Pancreas (tissue), 10 donors: ENCODE measurements at regions not wholly inside any gene's neighbourhood (a gene's known extent, or its start where the extent isn't known, plus 50 kb on each side); places are given as distances from the start of the nearest gene placed in this dataset.

Source experiments
- ATAC-seq, 4 donors: fragments of 200-7000 bp; cut with Tn5 transposase; one replicate each; pipeline versions ENCODE4 v1.8.0 to v1.9.1; 2020; ENCODE audit warnings: mild to moderate bottlenecking in 4 of 4, moderate library complexity in 4 of 4
- DNase-seq, 6 donors: peaks; one replicate each; pipeline ENCODE4 v3.0.0-alpha.2; 2020
- FAIRE-seq: peaks from 2 replicates; lab custom pipeline; 2012; peaks lifted over from hg19 to GRCh38; lab: Jason Lieb, UNC
- H3K27ac ChIP-seq, 4 donors: fragments of 200-600 bp; sonication (generic); 1 replicate in 3 of 4; 2 replicates in 1 of 4; pipeline versions ENCODE4 v1.5.0 to v1.8.0; 2020
- H3K27me3 ChIP-seq, 4 donors: fragments of 200-600 bp; one replicate each; pipeline ENCODE4 v1.8.0; 2021
- H3K36me3 ChIP-seq, 3 donors: fragments of 200-600 bp; sonication (generic) in 1 of 3; one replicate each; pipeline versions ENCODE4 v1.5.0 to v1.8.0; 2020 to 2021
- H3K4me1 ChIP-seq, 3 donors: fragments of 200-600 bp; one replicate each; pipeline ENCODE4 v1.8.0; 2021
- H3K4me3 ChIP-seq, 4 donors: fragments of 200-600 bp; sonication (generic) in 2 of 4; one replicate each; pipeline versions ENCODE4 v1.5.0 to v1.8.0; 2020 to 2021
- H3K9me3 ChIP-seq, 4 donors: fragments of 200-600 bp; one replicate each; pipeline ENCODE4 v1.8.0; 2021
- CTCF ChIP-seq, 4 donors: fragments of 200-600 bp; sonication (generic) in 3 of 4; IDR thresholded peaks; one replicate each; pipeline versions ENCODE4 v1.5.0 to v1.8.0; 2021; ENCODE audit warnings: antibody characterized with exemption in 4 of 4
- WGBS, 2 donors: extraction: QIAGEN DNeasy Blood & Tissue Kit; methylation state at CpG; one replicate each; pipeline ENCODE4 v1.1.7; 2013; 5-methylcytosine and 5-hydroxymethylcytosine counted together
- intact Hi-C, 3 donors: fragments of 100-400 bp; cut with DNase I; formaldehyde crosslinking; loops; one replicate each; pipeline versions ENCODE4 v1.11.1 to v1.14.2; 2022
- donor health status: healthy with polysubstance abuse.
- donor health status: DM: no; HTN: no; CAD: no; lungs with moderate emphysema.
- donor health status: DM: no; HTN: no; CAD: no.
- donor health status: control.
- donor health status: control.
- donor health status: Bipolar disorder and iron deficiency.
- donor health status: DM: yes; HTN: yes; CAD: no.
- donor health status: DM: no; HTN: no; CAD: no.
- donor health status: DM: no; HTN: no; CAD: no.
- donor health status: DM: yes; HTN: yes; CAD: no.

- Histone ChIP-seq H3K4me3 (no peak overlapping the region), H3K27me3 (peaks cover 0 to 3% (median 0%) of the 10 kb centered on the region in 4 donors), H3K9me3 (no peaks in the 10 kb centered on the region), H3K27ac (no peak overlapping the region), H3K36me3 (no peaks in the 10 kb centered on the region), H3K4me1 (no peaks in the 10 kb centered on the region)
- no peak for DNase-seq
- TF ChIP-seq CTCF (IDR thresholded peaks at IDR 0.05): no peak
- no peak for ATAC-seq
- whole genome bisulfite sequencing, 2 donors: 37 to 42% methylated on average over 3 of the region's 3 CpGs
- FAIRE-seq: no peak
- intact Hi-C loops: no loop called here
Observed at GRCh38 chr16:25627641-25628040, 64.1 kb upstream of the HS3ST4 start.

DNA sequence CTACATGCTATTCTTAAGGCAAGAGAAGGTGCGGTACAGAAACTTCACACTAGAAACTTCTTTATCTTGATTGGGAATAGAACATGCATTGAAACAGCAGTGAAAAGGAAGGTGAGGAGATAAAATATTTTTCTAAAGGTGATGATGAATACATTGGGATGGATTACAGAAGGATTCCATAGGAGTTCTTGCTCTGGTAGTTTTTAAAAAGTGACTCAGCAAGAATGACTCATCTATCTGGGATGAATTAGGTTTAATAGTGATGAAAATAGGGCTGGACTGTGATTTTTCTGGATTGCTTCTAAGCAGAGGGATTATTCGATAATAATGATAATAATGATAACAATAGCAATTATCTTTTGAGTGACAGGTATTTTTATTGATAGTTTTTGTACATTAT lies 65.6 kb upstream of the HS3ST4 start:
- no peaks in the 10 kb centered on the region for H3K4me1 ChIP-seq
- intact Hi-C loops: no loop called here
- no peak for TF ChIP-seq CTCF (IDR thresholded peaks at IDR 0.05)
- 66 to 74% methylated on average over 2 of the region's 2 CpGs for WGBS, 2 donors
- no peak overlapping the region for H3K27ac ChIP-seq
- no peaks in the 10 kb centered on the region for H3K27me3 ChIP-seq
- H3K4me3 ChIP-seq: no peak overlapping the region
- no peaks in the 10 kb centered on the region for H3K36me3 ChIP-seq
- no peaks in the 10 kb centered on the region for H3K9me3 ChIP-seq
- DNase-seq: no peak
- no peak for ATAC-seq
- no peak for FAIRE-seq

DNA sequence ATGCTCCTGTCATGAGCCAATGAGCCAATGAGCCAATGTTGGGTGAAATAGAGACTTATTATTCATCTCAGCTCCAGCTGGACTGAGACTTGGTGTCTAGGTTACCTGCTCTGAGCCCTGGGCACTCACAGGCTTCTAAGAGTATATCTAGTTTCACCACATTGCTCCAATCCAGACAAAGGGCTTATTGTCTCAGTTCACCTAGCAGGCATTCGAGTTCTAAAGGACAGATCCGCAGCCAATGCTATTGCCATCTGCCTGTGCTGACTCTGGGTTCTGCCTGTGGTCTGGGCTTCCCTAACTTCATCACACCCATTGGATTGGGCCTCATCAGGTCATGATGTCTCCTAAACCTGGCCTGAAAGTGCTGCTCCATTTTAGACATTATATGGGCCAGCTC lies 66.1 kb upstream of the HS3ST4 start:
- H3K9me3 ChIP-seq: no peaks in the 10 kb centered on the region
- FAIRE-seq: no peak

DNA sequence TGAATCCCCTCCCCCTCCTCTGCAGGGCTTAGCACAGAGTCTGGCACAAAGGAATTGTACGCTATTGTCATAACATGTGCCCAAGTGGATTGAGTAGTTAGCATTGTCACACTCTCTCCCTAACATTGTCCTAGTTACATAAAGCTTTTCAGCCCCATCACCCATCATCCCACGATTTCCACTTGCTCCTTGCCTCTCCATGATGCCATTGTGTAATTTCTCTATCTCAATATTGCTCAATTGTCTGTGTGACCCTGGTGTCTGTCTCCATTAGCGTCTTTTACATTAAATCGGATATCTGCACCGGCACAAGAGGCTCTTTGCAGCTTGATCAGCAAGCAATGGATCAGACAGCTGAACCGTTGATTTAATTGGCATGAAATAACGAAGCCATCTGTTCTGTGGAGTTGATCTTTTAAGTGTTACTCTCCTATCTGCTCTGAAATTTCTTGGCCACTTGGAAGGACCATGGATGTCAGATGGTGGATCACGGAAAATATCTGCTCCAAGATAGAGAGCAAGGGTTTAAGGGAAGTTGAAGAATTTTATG lies 77.0 kb upstream of the HS3ST4 start:
- no peak overlapping the region for H3K27ac ChIP-seq
- no peaks in the 10 kb centered on the region for H3K27me3 ChIP-seq
- ATAC-seq (no peak), DNase-seq (no peak), FAIRE-seq (no peak)
- no peaks in the 10 kb centered on the region for H3K36me3 ChIP-seq
- H3K9me3 ChIP-seq: no peaks in the 10 kb centered on the region
- TF ChIP-seq CTCF (IDR thresholded peaks at IDR 0.05): no peak
- no peaks in the 10 kb centered on the region for H3K4me1 ChIP-seq
- H3K4me3 ChIP-seq: no peak overlapping the region
- WGBS, 2 donors: 61 to 70% methylated on average over 8 of the region's 8 CpGs
- intact Hi-C loops: no loop called here

More for the DNA sequence above, 66.1 kb upstream of the HS3ST4 start:
- intact Hi-C loops: no loop called here
- no peak for ATAC-seq
- no peaks in the 10 kb centered on the region for H3K36me3 ChIP-seq
- H3K4me1 ChIP-seq: no peaks in the 10 kb centered on the region
- no peak for DNase-seq
- WGBS, 2 donors: 19 to 22% methylated on average over 2 of the region's 2 CpGs
- no peak for TF ChIP-seq CTCF (IDR thresholded peaks at IDR 0.05)
- H3K27me3 ChIP-seq: no peaks in the 10 kb centered on the region
- no peak overlapping the region for H3K27ac ChIP-seq
- H3K4me3 ChIP-seq: no peak overlapping the region

- Histone ChIP-seq H3K27me3 (no peaks in the 10 kb centered on the region), H3K4me3 (no peak overlapping the region), H3K36me3 (no peaks in the 10 kb centered on the region), H3K9me3 (no peaks in the 10 kb centered on the region), H3K27ac (no peak overlapping the region), H3K4me1 (no peaks in the 10 kb centered on the region)
- no peak for TF ChIP-seq CTCF (IDR thresholded peaks at IDR 0.05)
- no peak for ATAC-seq
- WGBS, 2 donors: 65 to 75% methylated on average over 5 of the region's 5 CpGs
- FAIRE-seq: no peak
- intact Hi-C loops: no loop called here
- DNase-seq: no peak
Observed at GRCh38 chr16:25613931-25614330, 77.8 kb upstream of the HS3ST4 start.
